ENCODE measurements at regions not wholly inside any gene's neighbourhood (a gene's known extent, or its start where the extent isn't known, plus 50 kb on each side); places are given as distances from the start of the nearest gene placed in this dataset.

- H3K36me3 Mint-ChIP-seq (ENCODE audit: unreplicated experiment) = no peaks in the 10 kb centered on the region
- H3K27ac Mint-ChIP-seq (ENCODE audit: unreplicated experiment) = no peak overlapping the region
- no peaks in the 10 kb centered on the region for H3K9me3 Mint-ChIP-seq (ENCODE audit: unreplicated experiment)
- TF ChIP-seq, protein P1, sequence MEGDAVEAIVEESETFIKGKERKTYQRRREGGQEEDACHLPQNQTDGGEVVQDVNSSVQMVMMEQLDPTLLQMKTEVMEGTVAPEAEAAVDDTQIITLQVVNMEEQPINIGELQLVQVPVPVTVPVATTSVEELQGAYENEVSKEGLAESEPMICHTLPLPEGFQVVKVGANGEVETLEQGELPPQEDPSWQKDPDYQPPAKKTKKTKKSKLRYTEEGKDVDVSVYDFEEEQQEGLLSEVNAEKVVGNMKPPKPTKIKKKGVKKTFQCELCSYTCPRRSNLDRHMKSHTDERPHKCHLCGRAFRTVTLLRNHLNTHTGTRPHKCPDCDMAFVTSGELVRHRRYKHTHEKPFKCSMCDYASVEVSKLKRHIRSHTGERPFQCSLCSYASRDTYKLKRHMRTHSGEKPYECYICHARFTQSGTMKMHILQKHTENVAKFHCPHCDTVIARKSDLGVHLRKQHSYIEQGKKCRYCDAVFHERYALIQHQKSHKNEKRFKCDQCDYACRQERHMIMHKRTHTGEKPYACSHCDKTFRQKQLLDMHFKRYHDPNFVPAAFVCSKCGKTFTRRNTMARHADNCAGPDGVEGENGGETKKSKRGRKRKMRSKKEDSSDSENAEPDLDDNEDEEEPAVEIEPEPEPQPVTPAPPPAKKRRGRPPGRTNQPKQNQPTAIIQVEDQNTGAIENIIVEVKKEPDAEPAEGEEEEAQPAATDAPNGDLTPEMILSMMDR (IDR thresholded peaks at IDR 0.05) = no peak
- DNase-seq (ENCODE audit: extremely low spot score, unreplicated experiment) = no peak
- H3K4me1 Mint-ChIP-seq (ENCODE audit: unreplicated experiment) = peaks cover 20% of the 10 kb centered on the region
- H3K27me3 Mint-ChIP-seq (ENCODE audit: unreplicated experiment) = no peaks in the 10 kb centered on the region
- H3K4me3 Mint-ChIP-seq (ENCODE audit: unreplicated experiment) = no peak overlapping the region
Observed at GRCh38 chr1:199298825-199299224, 660.0 kb downstream of the PTPRC start.

DNA sequence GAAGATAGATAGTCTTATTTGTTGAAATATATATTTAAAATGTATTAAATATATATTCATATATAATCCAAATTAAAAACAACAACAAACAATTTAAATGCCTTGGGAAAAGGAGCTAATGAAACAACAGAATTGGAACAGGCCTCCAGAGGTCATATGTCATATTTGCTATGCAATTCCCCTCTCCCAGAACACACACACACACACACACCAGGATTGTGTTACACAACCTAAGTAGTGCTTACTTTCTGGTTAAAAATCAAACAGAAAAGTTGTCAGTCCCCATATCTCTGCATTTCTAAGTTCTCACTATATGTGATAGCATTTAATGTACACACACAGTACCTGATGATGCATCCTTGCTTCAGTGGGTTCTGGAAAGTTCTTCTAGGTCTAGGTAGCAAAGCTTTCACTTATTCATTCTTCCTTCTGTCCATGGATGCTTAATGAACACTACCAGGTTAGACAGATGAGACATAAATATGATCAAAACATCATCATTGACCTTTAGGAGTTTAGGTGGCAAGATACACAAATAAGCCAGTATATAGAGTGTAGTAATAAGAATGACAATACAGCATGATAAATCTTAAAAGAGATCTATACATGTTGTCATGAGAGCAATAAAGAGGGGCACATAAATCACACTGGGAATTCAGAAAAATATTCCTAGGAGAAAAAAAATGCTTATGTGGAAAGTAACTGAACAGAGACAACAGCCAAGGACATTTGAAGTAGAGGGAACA is 662.8 kb downstream of the PTPRC start:
- H3K9me3 Mint-ChIP-seq (ENCODE audit: unreplicated experiment) = no peaks in the 10 kb centered on the region
- H3K27ac Mint-ChIP-seq (ENCODE audit: unreplicated experiment) = no peak overlapping the region
- no peaks in the 10 kb centered on the region for H3K36me3 Mint-ChIP-seq (ENCODE audit: unreplicated experiment)
- TF ChIP-seq, protein P1 (IDR thresholded peaks at IDR 0.05) = no peak
- H3K27me3 Mint-ChIP-seq (ENCODE audit: unreplicated experiment) = no peaks in the 10 kb centered on the region
- DNase-seq (ENCODE audit: extremely low spot score, unreplicated experiment) = no peak
- peaks cover 20% of the 10 kb centered on the region for H3K4me1 Mint-ChIP-seq (ENCODE audit: unreplicated experiment)
- H3K4me3 Mint-ChIP-seq (ENCODE audit: unreplicated experiment) = no peak overlapping the region

DNA sequence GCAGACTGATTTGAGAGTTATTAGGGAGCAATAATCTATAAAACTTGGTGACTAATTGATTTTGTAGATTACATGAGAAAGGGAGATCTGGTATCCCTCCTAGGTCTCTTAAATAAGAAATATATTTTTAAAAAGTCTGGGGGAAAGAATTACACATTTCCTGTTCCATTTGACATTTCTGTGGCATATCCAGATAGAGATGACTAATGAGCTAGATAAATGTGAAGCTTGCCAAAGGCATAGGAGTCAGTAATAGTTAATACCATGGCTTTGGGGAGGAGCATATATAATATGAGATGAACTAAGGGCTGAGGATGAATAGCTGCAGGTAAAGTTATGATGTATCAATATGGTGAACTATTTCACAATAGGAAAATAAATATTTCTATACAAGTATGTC is 663.7 kb downstream of the PTPRC start:
- Mint-ChIP-seq H3K27me3 (ENCODE audit: unreplicated experiment) (no peaks in the 10 kb centered on the region), H3K4me1 (ENCODE audit: unreplicated experiment) (peaks cover 20% of the 10 kb centered on the region), H3K4me3 (ENCODE audit: unreplicated experiment) (no peak overlapping the region), H3K36me3 (ENCODE audit: unreplicated experiment) (no peaks in the 10 kb centered on the region), H3K27ac (ENCODE audit: unreplicated experiment) (no peak overlapping the region), H3K9me3 (ENCODE audit: unreplicated experiment) (no peaks in the 10 kb centered on the region)
- TF ChIP-seq, protein P1 (IDR thresholded peaks at IDR 0.05) = no peak
- DNase-seq (ENCODE audit: extremely low spot score, unreplicated experiment) = no peak

GRCh38 chr1:199303035-199303434 is 664.2 kb downstream of the PTPRC start:
- Mint-ChIP-seq H3K4me3 (ENCODE audit: unreplicated experiment) (no peak overlapping the region), H3K9me3 (ENCODE audit: unreplicated experiment) (no peaks in the 10 kb centered on the region), H3K27me3 (ENCODE audit: unreplicated experiment) (no peaks in the 10 kb centered on the region), H3K27ac (ENCODE audit: unreplicated experiment) (no peak overlapping the region), H3K36me3 (ENCODE audit: unreplicated experiment) (no peaks in the 10 kb centered on the region), H3K4me1 (ENCODE audit: unreplicated experiment) (peaks cover 15% of the 10 kb centered on the region)
- DNase-seq (ENCODE audit: extremely low spot score, unreplicated experiment) = no peak
- TF ChIP-seq, protein P1 (IDR thresholded peaks at IDR 0.05) = no peak

- no peak for DNase-seq (ENCODE audit: extremely low spot score, unreplicated experiment)
- peaks cover 15% of the 10 kb centered on the region for H3K4me1 Mint-ChIP-seq (ENCODE audit: unreplicated experiment)
- H3K27ac Mint-ChIP-seq (ENCODE audit: unreplicated experiment) = no peak overlapping the region
- H3K9me3 Mint-ChIP-seq (ENCODE audit: unreplicated experiment) = peaks cover 4% of the 10 kb centered on the region
- no peaks in the 10 kb centered on the region for H3K27me3 Mint-ChIP-seq (ENCODE audit: unreplicated experiment)
- no peak overlapping the region for H3K4me3 Mint-ChIP-seq (ENCODE audit: unreplicated experiment)
- no peaks in the 10 kb centered on the region for H3K36me3 Mint-ChIP-seq (ENCODE audit: unreplicated experiment)
- TF ChIP-seq, protein P1 (IDR thresholded peaks at IDR 0.05) = no peak
Observed at GRCh38 chr1:199305053-199305452, 666.2 kb downstream of the PTPRC start.
